ENCODE measurements at regions not wholly inside any gene's neighbourhood (a gene's known extent, or its start where the extent isn't known, plus 50 kb on each side); places are given as distances from the start of the nearest gene placed in this dataset.

DNA sequence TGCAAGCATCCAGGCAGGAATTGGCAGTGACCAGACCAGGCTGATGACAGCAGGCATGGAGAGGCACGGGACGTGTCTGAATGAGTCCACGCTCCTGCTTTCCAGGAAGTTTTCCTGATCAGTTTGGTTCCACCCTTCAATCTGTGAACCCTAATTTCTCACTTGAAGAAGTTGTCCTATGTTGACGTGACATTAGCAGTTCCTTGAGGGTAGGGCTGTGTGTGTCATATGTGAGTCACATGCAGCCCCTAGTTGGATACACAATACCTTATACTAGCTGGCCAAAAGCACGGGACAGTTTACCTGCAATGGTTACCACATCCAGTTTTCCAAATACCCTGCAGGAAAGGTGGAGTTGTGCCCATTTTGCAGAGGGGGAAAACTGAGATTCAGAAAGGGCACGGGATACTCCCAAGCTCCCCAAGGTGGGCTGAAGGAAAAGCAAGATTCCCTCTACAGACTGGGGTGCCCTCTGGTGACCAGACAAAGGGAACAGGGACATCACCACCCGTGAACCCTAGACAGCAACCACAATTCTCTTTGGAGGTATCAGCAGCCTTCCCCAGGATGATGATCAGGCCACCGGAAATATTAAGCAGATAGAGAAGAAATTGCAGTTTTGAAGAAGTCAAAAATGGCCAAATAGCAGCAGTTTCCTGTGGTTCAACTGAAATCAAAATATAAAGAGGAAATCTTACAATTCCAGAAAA is 194.5 kb downstream of the PHETA1 start:
- ChIA-PET CTCF (interaction anchor here (0.6 to 1.7 kb wide), 3 partner anchors 12 to 801 kb away, joined by 3 to 5 read pairs (median 4); no protein-coding TSS in a partner anchor), POLR2A (no interaction called here)
- TF ChIP-seq ZNF624 (tag by site-specific recombination; IDR thresholded peaks at IDR 0.05): no peak
- TF ChIP-seq ZNF626 (tag by site-specific recombination; IDR thresholded peaks at IDR 0.05): no peak
- TF ChIP-seq ZNF416 (tag by site-specific recombination; IDR thresholded peaks at IDR 0.05): no peak
- TF ChIP-seq GLI4 (tag by site-specific recombination; IDR thresholded peaks at IDR 0.05): no peak
- peak; percentile 69 for TF ChIP-seq ZBTB8A (tag by site-specific recombination; IDR thresholded peaks at IDR 0.05)
- no peak for TF ChIP-seq ZNF549 (tag by site-specific recombination; IDR thresholded peaks at IDR 0.05)
- no peak for TF ChIP-seq ZNF529 (tag by site-specific recombination; IDR thresholded peaks at IDR 0.05; ENCODE audit: insufficient replicate concordance)
- TF ChIP-seq ZNF341 (tag by site-specific recombination; IDR thresholded peaks at IDR 0.05; ENCODE audit: low read depth): no peak
- TF ChIP-seq, protein P1, sequence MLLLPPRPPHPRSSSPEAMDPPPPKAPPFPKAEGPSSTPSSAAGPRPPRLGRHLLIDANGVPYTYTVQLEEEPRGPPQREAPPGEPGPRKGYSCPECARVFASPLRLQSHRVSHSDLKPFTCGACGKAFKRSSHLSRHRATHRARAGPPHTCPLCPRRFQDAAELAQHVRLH (tag by site-specific recombination; IDR thresholded peaks at IDR 0.05): 0 out of 2 replicates have a peak, but pooled peaks have one; percentile 56
- TF ChIP-seq ZNF707 (tag by site-specific recombination; IDR thresholded peaks at IDR 0.05): no peak
- TF ChIP-seq YY1 (tag by site-specific recombination; IDR thresholded peaks at IDR 0.05): no peak
- TF ChIP-seq GLIS2 (tag by site-specific recombination; IDR thresholded peaks at IDR 0.05): no peak
- no peak for TF ChIP-seq ZNF169 (tag by site-specific recombination; IDR thresholded peaks at IDR 0.05)
- peak; percentile 40; the same call in 1 of the 2 replicates for TF ChIP-seq CTCF (tag by site-specific recombination; IDR thresholded peaks at IDR 0.05)
- no peak for TF ChIP-seq ZNF513 (tag by site-specific recombination; IDR thresholded peaks at IDR 0.05)
- TF ChIP-seq ZNF132 (tag by site-specific recombination; IDR thresholded peaks at IDR 0.05; ENCODE audit: borderline replicate concordance): no peak
- TF ChIP-seq IKZF3 (tag by site-specific recombination; IDR thresholded peaks at IDR 0.05): peak; percentile 30; the same call in 1 of the 2 replicates
- TF ChIP-seq TRIM28 (IDR thresholded peaks at IDR 0.05; ENCODE audit: borderline replicate concordance, low read length): no peak
- no peak for TF ChIP-seq SETDB1 (IDR thresholded peaks at IDR 0.05; ENCODE audit: insufficient read length, low read length)
- no peak for TF ChIP-seq ZNF701 (tag by site-specific recombination; IDR thresholded peaks at IDR 0.05)
- TF ChIP-seq, protein P2, sequence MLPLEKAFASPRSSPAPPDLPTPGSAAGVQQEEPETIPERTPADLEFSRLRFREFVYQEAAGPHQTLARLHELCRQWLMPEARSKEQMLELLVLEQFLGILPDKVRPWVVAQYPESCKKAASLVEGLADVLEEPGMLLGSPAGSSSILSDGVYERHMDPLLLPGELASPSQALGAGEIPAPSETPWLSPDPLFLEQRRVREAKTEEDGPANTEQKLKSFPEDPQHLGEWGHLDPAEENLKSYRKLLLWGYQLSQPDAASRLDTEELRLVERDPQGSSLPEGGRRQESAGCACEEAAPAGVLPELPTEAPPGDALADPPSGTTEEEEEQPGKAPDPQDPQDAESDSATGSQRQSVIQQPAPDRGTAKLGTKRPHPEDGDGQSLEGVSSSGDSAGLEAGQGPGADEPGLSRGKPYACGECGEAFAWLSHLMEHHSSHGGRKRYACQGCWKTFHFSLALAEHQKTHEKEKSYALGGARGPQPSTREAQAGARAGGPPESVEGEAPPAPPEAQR (tag by site-specific recombination; IDR thresholded peaks at IDR 0.05): no peak
- no peak for TF ChIP-seq ZNF837 (tag by site-specific recombination; IDR thresholded peaks at IDR 0.05)
- Histone ChIP-seq H3K36me3 (ENCODE audit: control insufficient read depth in 2 of 2, insufficient read depth in 1 of 2, low read length in 2 of 2) (no peaks in the 10 kb centered on the region), H3K4me3 (ENCODE audit: low read depth, low read length) (no peak overlapping the region), H3K4me1 (ENCODE audit: control insufficient read depth, insufficient read depth, low read length) (no peaks in the 10 kb centered on the region), H3K9me3 (ENCODE audit: control insufficient read depth, insufficient read depth, low read depth, low read length) (no peaks in the 10 kb centered on the region), H3K27ac (ENCODE audit: extremely low read depth, low read depth, low read length) (no peak overlapping the region)

Data from HEK293 (cell line).